Occipital lobe (tissue), 1 donor: ENCODE measurements at regions not wholly inside any gene's neighbourhood (a gene's known extent, or its start where the extent isn't known, plus 50 kb on each side); places are given as distances from the start of the nearest gene placed in this dataset.
"Not testable (repeated sequence)": the region's sequence is repeated elsewhere in the genome, so short reads cannot be mapped to it uniquely, and the experiment has no call there.

Experiments used
- DNase-seq: peaks from one replicate; lab custom pipeline; 2025; lab: John Stamatoyannopoulos, UW

DNA sequence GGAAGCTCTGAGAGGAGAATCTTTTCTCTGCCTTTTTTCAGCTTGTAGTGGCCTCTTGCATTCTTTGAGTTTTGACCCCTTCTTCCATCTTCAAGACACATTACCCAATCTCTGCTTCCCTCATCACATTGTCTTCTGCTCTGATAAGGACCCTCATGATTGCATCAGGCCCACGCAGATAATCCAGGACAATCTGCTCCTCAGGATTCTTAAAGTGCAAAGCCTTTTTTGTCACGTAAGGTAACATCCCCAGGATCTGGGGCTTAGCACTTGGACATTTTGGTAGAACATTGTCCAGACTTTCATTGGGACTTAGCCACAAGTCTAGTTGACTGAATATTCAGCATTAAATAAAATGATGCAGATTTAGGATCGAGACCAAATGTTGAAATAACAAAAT, 521.2 kb downstream of the RMST start:
- no peak for DNase-seq

DNA sequence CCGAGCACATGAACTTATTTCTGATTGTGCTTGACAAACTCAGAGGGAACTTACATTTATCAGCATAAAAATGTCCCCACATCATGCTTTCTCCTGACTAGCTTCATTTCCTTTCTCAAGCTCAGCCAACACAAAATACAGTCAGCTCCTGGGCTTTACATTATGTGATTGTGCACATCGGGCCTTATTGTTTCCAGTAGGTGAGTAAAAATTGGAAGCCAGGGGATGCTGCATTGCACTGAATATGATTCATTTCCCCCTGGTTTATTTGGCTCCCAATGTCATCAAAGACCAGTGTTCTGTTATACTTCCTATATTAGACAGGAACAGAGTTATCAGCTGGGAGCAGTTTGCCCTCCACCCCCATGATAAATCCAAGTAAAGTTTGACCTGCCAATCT, 521.8 kb downstream of the RMST start:
- no peak for DNase-seq

DNA sequence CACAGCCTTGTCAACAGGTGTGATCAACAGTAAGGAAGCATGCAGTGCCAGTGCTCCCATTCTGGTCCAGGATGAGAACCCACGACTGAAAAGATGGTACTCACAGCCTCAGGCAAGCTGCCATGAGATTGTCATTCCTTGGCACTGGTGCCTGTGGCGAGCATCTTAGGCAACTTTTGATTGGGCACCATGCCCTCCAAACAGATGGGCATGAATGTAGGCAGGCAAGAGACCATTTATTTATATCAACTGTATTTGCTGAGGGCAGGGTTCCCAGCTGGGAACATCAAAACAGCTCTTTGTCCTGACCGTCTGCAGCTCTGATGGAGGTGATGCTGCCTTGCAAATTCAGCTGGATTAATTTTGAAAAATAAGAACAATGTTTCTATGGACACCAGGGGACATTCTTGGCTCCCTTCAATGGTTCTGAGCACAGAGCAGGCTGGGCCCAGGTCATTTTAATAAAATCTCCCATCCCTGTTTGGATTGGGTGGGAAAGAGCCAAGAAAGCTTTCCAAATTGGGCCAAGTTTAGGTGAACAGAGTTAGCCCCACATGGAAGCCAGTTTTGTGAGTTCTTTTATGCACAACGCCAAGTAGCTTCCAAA, 522.5 kb downstream of the RMST start:
- DNase-seq, result peak; percentile 2

DNA sequence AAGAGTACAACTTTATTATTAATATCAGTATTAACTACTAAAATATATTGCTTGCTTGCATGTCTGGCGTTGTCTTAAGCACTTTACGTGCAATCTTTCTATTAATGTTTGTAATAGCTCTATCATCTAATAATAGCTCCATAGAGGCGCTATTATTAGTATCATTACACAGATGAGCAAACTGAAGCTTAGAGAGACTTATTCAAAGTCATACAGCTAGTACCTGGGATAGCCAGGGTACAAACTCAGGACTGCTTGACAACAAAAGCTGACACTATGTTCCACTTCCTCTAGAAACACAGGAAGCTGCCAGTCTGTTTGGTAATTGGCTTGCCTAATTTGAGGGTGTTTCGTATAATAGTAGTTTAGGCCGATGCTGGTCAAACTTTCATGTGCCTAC, 523.2 kb downstream of the RMST start:
- no peak for DNase-seq

DNA sequence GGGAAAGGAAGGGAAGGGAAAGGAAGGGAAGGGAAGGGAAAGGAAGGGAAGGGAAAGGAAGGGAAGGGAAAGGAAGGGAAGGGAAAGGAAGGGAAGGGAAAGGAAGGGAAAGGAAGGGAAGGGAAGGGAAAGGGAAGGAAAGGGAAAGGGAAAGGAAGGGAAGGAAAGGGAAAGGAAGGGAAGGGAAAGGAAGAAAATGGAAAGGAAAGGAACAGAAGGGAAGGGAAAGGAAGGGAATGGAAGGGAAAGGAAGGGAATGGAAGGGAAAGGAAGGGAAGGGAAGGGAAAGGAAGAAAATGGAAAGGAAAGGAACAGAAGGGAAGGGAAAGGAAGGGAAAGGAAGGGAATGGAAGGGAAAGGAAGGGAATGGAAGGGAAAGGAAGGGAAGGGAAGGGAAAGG, 526.0 kb downstream of the RMST start:
- not testable (repeated sequence) for DNase-seq

DNA sequence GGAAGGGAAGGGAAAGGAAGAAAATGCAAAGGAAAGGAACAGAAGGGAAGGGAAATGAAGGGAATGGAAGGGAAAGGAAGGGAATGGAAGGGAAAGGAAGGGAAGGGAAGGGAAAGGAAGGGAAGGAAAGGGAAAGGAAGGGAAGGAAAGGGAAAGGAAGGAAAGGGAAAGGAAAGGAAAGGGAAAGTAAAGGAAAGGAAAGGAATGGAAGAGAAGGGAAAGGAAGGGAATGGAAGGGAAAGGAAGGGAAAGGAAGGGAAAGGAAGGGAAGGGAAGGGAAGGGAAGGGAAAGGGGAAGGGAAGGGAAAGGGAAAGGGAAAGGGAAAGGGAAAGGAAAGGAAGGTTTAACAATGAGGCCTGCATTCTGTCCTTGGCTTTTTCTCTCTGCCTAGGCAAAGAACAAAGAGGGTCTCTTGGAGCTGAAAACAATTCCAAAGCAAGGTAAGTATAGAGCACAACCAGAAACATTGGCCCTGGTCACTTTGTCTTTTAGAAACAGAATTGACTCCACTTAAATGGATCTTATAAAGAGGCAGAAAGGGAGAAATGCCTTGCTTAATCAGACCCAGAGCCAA, 525.9 kb upstream of the TMPO start:
- no peak for DNase-seq

DNA sequence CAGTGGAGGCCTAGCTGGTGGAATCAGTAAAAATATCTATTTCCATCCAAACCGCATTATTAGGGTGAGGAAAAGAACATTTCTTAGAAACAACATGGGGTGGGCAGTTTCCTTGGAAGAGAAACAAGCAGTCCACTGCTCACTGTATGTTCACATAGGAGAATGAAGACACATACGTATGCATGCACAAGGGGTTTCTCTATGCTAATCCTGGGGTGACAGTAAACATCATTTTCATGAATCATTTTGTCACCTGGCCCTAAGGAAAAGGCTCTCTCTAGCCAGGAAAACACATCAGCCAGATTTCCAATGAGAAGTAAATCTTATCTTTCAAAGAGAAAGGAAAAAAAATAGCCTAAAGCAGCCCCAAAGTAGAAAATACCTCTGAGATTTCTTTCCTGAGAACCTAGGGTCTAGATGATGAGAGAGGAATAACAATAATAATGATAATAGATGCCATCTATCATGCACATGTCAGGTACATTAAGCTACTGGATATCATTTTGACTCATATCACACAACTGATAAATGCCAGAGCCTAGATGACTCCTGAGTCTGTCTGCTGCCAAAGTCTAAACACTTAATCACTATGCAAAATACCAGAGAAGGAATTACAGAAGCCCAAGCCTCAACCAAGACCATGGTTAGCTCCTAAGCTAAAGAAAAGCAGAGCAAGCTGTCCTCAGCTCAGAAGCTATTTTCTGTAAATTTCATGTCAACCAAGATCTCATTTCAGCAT, 520.5 kb upstream of the TMPO start:
- DNase-seq, result no peak

DNA sequence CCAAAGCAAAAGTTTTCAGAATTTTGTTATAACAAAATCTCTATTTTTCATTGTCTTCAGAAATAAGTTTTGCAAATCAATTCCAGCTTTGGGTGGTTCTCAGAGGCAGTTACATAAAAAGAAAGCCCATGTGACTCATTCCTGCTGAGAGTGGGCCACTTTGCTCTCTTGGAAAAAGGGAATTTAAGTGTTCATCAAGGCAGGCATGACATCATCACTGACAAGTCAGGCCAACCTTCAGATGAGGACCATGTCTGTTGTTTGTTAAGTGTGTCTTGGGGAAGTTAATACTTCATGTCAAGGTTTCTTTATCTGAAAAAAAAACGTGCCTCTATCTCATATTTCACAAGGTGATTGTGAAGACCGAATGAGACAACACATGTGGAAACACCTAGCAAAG, 519.8 kb upstream of the TMPO start:
- DNase-seq, result no peak

DNA sequence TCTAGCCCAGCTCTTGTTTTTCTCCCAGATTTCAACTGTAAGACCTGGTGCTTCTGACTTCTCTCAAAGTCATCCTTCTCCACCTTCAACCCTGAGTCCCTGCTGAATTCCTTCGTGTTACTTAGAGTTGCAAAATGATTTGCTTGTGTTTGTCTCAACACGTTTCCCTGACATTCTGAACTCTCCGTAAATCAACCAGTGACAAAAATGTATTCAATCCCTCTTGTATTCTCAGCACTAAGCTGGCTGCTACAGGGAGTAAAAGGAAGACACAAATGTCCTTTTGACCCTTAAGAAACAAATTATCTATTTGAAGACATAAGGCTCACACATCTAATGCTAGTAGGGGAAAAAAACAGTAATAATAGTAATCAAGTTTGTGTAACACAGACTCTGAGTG, 514.0 kb upstream of the TMPO start:
- no peak for DNase-seq

DNA sequence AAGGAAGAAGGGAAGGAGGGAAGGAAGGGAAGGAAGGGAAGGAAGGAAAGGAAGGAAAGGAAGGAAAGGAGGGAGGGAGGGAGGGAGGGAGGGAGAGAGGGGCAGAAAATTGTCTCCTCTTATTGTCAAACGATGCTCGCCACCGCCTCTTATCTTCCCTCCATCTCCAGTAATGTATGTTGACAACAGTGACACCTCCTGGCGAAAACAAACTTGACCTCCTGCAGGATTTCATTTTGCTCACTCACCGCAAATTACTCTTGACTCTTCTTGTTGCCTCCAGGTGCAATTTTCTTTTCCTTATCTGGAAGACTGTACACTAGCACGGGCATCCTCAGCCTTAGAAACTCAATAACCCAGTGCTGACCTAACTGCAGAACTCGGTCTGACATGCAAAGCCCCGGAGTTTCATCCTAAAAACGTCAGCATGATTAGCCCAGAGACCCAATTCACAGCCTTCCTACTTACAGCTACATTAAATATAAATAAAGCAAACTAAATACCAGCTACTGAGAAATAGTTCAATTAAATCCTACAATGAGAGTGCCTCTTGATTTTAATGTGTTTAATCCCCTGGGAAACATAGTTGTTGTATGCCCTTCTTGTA, 512.4 kb upstream of the TMPO start:
- no peak for DNase-seq

DNA sequence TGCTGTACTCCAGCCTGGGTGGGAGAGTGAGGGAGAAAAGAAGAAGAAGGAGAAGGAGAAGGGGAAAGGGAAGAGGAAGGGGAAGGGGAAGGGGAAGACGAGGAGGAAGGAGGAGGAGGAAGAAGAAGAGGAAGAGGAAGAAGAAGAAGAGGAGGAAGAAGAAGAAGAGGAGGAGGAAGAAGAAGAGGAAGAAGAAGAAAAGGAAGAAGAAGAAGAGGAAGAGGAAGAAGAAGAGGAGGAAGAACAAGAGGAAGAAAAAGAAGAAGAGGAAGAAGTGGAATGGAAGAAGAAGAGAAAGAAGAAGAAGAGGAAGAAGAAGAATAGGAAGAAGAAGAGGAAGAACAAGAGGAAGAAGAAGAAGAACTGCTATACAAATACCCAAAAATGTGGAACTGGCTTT, 507.4 kb upstream of the TMPO start:
- no peak for DNase-seq

DNA sequence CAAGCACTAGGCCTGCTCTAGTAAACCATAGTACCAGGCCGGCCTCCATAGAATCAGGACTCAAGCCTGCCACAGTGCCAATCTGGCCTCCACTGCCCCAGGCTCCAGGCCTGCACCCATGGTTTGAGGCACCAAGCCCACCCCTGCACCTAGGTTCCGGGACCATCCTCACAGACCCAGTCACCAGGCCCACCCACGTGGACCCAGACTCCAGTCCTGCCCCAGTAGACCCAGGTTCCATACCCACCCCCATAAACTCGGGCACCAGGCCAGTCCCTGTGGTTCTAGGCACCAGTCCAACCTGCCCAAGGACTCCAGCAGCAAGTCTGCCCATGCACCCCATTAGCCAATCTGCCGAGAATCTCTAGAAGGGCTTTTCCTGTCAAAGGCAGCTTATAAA, 501.8 kb upstream of the TMPO start:
- no peak for DNase-seq

DNA sequence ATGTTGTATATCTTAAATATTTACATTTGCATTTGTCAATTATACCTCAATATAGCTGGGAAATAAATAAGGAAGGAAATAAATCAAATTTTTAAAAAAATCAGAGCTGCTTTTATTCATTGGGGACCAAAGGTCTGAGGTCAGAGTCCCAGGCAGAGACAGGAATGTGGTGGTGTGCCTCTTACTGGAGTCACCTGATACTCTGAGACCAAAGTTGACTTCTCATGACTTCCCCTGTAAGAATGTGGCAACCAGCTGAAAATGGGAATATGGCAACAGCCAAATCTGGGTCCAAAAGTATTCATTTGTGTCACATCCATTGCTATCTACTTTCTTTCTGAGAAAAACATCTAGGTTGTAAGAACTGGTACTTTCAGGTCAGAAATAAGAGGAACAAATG, 496.6 kb upstream of the TMPO start:
- no peak for DNase-seq

DNA sequence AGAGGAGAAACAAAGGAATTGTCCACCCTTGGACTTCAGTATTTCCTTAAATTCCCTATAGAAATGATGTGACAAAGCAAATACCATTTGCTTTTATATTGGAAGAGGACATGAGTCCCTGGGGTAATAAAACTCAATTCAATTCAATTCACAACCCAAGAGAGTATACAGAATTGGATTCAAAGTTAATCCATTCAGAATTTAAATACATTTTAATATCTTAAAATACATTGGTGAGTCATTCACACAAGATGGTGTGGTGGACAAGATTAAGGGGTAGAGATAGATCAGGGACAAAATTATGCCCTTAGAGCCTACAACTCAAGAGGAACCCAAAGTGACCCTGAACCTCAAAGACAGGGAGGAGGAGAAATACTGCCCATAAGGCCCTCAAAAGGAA, 495.0 kb upstream of the TMPO start:
- no peak for DNase-seq

DNA sequence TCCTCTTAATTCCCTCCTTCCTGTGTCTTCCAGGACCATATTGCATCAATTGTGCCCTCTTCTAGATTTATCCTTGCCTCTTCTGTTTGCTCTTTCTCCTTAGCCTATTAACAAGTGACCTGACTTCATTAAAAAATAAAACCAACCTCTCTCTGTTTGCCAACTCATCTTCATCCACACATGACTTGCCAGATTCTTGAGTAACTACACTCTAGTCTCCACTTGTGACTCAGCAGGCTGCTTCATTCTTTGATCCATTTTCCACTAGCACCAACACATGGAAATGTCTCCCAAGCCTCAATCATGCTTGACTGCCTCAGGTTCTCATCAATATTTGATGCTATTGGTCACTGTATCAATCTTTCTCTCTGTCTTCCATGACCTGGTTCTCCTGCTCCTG, 492.4 kb upstream of the TMPO start:
- DNase-seq, result no peak

DNA sequence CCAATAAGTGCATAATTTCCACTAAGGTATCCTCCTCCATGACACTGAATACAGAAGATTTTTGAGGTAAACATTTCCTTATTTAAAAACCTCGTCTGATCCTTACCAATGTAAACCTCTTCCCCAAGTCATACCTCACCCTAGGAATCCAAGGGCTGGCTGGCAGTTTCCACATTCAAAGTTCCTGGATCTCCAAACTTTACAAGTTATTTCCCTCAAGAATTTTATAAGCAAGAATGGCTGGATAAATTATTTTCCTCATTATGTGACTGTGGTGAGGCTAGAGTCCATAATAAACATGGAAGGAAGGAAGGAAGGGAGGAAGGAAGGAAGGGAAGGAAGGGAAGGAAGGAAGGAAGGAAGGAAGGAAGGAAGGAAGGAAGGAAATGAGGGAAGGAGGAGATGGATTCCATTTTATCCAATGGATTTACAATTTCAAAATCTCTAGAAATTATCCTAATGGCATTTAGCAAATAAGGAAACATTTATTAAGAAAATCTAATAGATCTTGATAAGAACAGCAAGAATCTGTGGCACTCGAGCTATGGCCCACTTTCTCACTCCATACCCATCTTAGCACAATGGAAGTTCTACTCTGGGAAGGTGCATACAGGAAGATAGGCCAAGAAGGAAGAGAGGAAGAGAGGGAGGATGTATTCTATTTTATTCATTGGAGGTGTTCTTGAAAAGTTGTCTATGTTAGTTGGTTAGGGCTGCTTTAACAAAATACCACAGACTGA, 477.8 kb upstream of the TMPO start:
- no peak for DNase-seq

DNA sequence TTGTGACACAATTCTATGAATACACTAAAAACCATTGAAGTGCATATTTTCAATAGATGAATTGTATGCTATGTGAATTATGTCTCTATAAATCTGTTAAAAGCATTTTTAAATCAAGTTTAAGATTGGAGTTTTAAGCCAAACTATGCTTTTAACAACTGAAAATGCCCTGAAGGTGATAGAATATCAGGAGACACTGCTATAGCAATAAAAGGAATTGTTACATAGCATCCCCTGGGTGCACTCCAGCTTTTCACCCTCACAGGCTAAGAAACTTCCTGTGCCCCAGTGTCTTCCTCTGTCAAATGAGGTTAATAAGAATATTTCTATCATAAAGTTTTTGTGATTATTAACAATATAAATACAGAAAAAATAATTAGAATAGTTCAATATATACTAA, 472.7 kb upstream of the TMPO start:
- DNase-seq, result no peak

DNA sequence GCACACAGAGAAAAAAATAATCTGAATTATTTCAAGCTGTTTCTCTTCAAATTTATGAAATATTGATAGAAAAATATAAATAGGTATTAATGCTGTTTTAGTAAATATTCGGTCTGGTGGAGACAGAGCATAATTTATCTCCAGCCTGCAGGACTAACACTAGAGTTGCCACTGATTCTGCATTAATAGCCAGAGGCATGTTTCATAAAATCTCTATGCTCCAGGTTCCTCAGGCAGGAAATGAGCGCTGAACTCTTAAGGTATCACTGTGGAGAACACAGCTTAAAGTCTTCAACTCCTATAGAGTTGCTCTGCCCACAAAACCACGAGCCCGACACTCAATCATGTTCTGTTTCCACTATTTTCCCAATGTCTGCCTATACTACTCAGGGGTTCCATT, 470.0 kb upstream of the TMPO start:
- DNase-seq, result no peak

DNA sequence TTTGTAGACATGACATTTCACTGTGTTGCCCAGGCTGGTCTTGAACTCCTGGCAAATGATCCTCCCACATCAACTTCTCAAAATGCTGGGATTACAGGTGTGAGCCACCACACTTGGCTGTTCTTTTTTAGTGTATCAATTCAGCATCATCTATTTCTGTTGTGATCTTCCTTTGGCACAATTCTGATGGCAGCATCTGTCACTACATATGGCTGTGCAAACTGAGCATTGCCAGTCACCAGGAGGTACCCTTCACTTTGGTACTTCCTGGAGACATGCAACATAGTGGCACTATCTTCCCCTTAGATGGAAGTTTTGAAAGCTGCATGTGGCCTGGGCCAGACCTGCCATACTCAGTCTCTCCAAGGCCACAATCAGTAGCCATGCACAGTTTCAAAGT, 467.1 kb upstream of the TMPO start:
- no peak for DNase-seq

DNA sequence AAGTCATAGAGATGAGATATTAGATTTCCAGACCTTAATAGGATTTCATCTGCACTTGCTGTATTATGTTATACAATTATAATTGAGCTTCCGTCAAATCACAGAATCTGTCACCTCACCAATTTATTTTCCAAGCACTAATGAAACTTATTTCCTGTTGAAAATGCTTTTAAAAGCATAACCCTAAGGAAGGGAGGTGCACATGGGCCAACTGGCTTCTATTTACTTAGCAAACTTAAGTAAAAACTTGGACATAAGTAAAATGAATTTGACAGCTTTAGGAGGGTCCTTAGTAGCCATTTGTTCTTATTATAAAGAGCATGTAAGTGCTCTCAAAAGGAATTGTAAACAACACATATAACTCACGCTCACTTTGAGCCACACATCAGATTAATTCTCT, 462.2 kb upstream of the TMPO start:
- no peak for DNase-seq

DNA sequence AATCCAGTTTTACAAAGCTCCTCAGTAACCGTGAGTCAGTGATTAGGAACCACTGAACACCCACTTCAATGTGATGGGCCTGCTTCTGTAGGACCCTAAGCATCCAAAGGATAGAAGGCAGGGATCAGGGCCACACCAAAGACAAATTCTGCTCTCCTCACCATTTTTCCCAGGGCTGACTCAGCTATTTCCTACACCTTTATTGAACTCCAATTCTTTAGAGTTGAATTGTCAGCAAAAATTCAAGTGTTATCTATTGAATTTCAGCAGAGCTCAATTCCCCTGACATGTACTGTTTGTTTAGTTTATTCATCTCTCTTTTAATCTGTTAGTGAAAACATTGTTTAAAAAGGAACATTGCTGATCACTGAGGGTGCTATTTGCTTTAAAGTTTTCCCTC, 457.7 kb upstream of the TMPO start:
- DNase-seq, result no peak

DNA sequence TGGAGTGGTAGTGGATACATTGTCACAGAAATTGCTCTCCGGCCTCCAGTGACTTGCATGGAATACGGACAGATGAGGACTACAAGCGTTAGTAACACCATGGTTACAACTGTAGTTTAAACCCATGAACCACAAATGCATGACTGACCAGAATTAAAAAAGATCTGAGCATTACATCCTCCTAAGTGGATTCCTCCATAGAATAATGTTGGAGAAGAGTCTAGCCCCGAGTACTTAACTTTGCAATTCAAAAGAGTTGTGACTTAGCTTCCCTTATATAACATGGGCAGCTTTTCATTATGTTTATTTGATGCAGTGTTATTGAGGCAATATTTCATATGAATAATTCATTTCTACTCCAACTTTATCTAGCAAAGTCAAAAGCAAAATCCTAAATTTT, 457.2 kb upstream of the TMPO start:
- DNase-seq, result no peak
